ENCODE measurements at regions not wholly inside any gene's neighbourhood (a gene's known extent, or its start where the extent isn't known, plus 50 kb on each side); places are given as distances from the start of the nearest gene placed in this dataset.

- no peak for TF ChIP-seq POLR2A (IDR thresholded peaks at IDR 0.05)
- TF ChIP-seq CTCF (IDR thresholded peaks at IDR 0.05) = no peak
- no peak for TF ChIP-seq EP300 (IDR thresholded peaks at IDR 0.05)
Measured at GRCh38 chr13:22793598-22794134, 387.1 kb upstream of the SGCG start.

All from gastroesophageal sphincter (tissue), 3 donors.